Stimulated activated CD4-positive, alpha-beta T cell treated with anti-CD3 and anti-CD28 coated beads, TNF-alpha, amount 100 ng/mL, for 4 hours (primary cell): ENCODE measurements at regions not wholly inside any gene's neighbourhood (a gene's known extent, or its start where the extent isn't known, plus 50 kb on each side); places are given as distances from the start of the nearest gene placed in this dataset.
"Not testable (repeated sequence)": the region's sequence is repeated elsewhere in the genome, so short reads cannot be mapped to it uniquely, and the experiment has no call there.

Experiments
- DNase-seq, 3 experiments: peaks; one replicate each; pipeline ENCODE4 v3.0.0-alpha.2; 2020; ENCODE audit warnings: low read depth in 3 of 3

GRCh38 chr14:98009177-98009576 lies 1212.0 kb downstream of the VRK1 start:
- DNase-seq, result not testable (repeated sequence)

- no peak for DNase-seq
Observed at GRCh38 chr14:98010784-98011183, 1213.6 kb downstream of the VRK1 start.

GRCh38 chr14:98014851-98015615 lies 1217.9 kb downstream of the VRK1 start:
- DNase-seq, result no peak

- DNase-seq, result no peak
Observed at GRCh38 chr14:98015921-98016320, 1218.7 kb downstream of the VRK1 start.

- no peak for DNase-seq
Observed at GRCh38 chr14:98018628-98019027, 1221.4 kb downstream of the VRK1 start.

GRCh38 chr14:98022541-98023520 lies 1225.6 kb downstream of the VRK1 start:
- no peak for DNase-seq

GRCh38 chr14:98028162-98028561 lies 1231.0 kb downstream of the VRK1 start:
- no peak for DNase-seq

- no peak for DNase-seq
Observed at GRCh38 chr14:98035396-98035795, 1236.6 kb downstream of the BCL11B start.

- DNase-seq, result no peak
Observed at GRCh38 chr14:98037831-98038230, 1234.2 kb downstream of the BCL11B start.

- no peak for DNase-seq
Observed at GRCh38 chr14:98056946-98057345, 1215.1 kb downstream of the BCL11B start.

GRCh38 chr14:98059106-98059505 lies 1212.9 kb downstream of the BCL11B start:
- no peak for DNase-seq

GRCh38 chr14:98062083-98062482 lies 1209.9 kb downstream of the BCL11B start:
- no peak for DNase-seq

GRCh38 chr14:98069712-98070171 lies 1202.3 kb downstream of the BCL11B start:
- no peak for DNase-seq

- DNase-seq, result no peak
Observed at GRCh38 chr14:98070536-98070935, 1201.5 kb downstream of the BCL11B start.

- no peak for DNase-seq
Observed at GRCh38 chr14:98074111-98074510, 1197.9 kb downstream of the BCL11B start.

- no peak for DNase-seq
Observed at GRCh38 chr14:98077176-98077575, 1194.8 kb downstream of the BCL11B start.

GRCh38 chr14:98082833-98083232 lies 1189.2 kb downstream of the BCL11B start:
- no peak for DNase-seq

- no peak for DNase-seq
Observed at GRCh38 chr14:98085751-98086150, 1186.2 kb downstream of the BCL11B start.

GRCh38 chr14:98093111-98093510 lies 1178.9 kb downstream of the BCL11B start:
- no peak for DNase-seq

- no peak for DNase-seq
Observed at GRCh38 chr14:98099527-98099926, 1172.5 kb downstream of the BCL11B start.

- DNase-seq, result no peak
Observed at GRCh38 chr14:98101323-98101722, 1170.7 kb downstream of the BCL11B start.

GRCh38 chr14:98103705-98104104 lies 1168.3 kb downstream of the BCL11B start:
- no peak for DNase-seq

- no peak for DNase-seq
Observed at GRCh38 chr14:98109326-98109725, 1162.7 kb downstream of the BCL11B start.
